ENCODE measurements at regions not wholly inside any gene's neighbourhood (a gene's known extent, or its start where the extent isn't known, plus 50 kb on each side); places are given as distances from the start of the nearest gene placed in this dataset.

DNA sequence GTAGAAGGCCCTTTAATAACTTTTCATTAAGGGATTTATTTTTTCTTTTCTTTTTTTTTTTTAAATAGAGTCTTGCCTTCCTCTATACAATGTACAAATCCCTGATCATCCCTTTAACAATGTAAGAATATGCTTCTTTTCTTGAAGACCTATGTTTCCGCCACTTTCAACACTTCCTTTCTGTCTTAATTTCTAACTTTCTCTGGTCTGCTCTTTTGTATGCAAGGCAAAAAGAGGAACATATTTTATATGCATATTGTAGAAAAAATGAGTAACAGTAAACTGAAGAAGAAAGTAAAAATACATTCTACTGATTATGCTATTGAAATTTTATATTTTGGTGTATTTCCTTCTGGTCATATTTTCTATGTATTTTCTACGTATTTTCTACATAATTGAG lies 484.7 kb downstream of the TFAP2B start:
- TF ChIP-seq POLR2A (IDR thresholded peaks at IDR 0.05) = no peak
- TF ChIP-seq POLR2AphosphoS5 (IDR thresholded peaks at IDR 0.05) = no peak
- TF ChIP-seq, protein P1, sequence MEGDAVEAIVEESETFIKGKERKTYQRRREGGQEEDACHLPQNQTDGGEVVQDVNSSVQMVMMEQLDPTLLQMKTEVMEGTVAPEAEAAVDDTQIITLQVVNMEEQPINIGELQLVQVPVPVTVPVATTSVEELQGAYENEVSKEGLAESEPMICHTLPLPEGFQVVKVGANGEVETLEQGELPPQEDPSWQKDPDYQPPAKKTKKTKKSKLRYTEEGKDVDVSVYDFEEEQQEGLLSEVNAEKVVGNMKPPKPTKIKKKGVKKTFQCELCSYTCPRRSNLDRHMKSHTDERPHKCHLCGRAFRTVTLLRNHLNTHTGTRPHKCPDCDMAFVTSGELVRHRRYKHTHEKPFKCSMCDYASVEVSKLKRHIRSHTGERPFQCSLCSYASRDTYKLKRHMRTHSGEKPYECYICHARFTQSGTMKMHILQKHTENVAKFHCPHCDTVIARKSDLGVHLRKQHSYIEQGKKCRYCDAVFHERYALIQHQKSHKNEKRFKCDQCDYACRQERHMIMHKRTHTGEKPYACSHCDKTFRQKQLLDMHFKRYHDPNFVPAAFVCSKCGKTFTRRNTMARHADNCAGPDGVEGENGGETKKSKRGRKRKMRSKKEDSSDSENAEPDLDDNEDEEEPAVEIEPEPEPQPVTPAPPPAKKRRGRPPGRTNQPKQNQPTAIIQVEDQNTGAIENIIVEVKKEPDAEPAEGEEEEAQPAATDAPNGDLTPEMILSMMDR (IDR thresholded peaks at IDR 0.05) = no peak

Measured in suprapubic skin (tissue), 4 donors.